GM12878 (cell line): ENCODE measurements at regions not wholly inside any gene's neighbourhood (a gene's known extent, or its start where the extent isn't known, plus 50 kb on each side); places are given as distances from the start of the nearest gene placed in this dataset.
"Not testable (repeated sequence)": the region's sequence is repeated elsewhere in the genome, so short reads cannot be mapped to it uniquely, and the experiment has no call there.

Source experiments
- ATAC-seq: fragments of 200-7000 bp; cut with Tn5 transposase; 3 replicates; pipeline ENCODE4 v1.9.1; 2020; ENCODE audit warnings: mild to moderate bottlenecking, moderate library complexity
- BruUV-seq: library from RNA; stranded (reverse); fragments of 400-500 nt; replicated peaks from 2 replicates; lab custom pipeline; 2021; lab: Mats Ljungman, UMichigan
- CTCF ChIA-PET: fragments of 300-600 bp; sonication (Branson Sonifier 250); formaldehyde crosslinking; extraction: SDS; loops from one replicate; lab custom pipeline; 2021; ENCODE audit warnings: inconsistent platforms; lab: Yijun Ruan, JAX
- POLR2A ChIA-PET: fragments of 350-600 bp; formaldehyde crosslinking; extraction: SDS; loops from one replicate; lab custom pipeline; 2021; ENCODE audit warnings: inconsistent platforms; lab: Charles Lee
- RAD21 ChIA-PET: fragments of 300-600 bp; sonication (Branson Sonifier 250); formaldehyde crosslinking; loops from one replicate; lab custom pipeline; 2023; ENCODE audit warnings: antibody characterized with exemption; ENCODE audit not compliant: unreplicated experiment; lab: Charles Lee
- SMC1A ChIA-PET: fragments of 300-600 bp; sonication (Branson Sonifier 250); formaldehyde crosslinking; loops from one replicate; lab custom pipeline; 2023; ENCODE audit not compliant: unreplicated experiment, uncharacterized antibody; lab: Charles Lee
- DNase-seq: peaks from one replicate; pipeline ENCODE4 v3.0.0-alpha.2; 2011; ENCODE audit warnings: low read depth, low spot score
- FAIRE-seq: peaks from 3 replicates; lab custom pipeline; 2011; peaks lifted over from hg19 to GRCh38; lab: Jason Lieb, UNC
- H2AFZ ChIP-seq: 2 replicates; pipeline ENCODE4 v1.6.0; 2011; ENCODE audit warnings: low read depth, low read length, control low read depth; ENCODE audit not compliant: control insufficient read depth
- H3K27ac ChIP-seq: 2 replicates; pipeline ENCODE4 v1.5.1; 2011; ENCODE audit warnings: control low read depth; ENCODE audit not compliant: control insufficient read depth, insufficient read depth
- H3K27me3 ChIP-seq, 2 experiments: replicated peaks in 1 of 2; 2 replicates each; pipeline versions ENCODE4 v1.6.0 to v1.6.1; 2011; ENCODE audit warnings: low read length in 1 of 2; ENCODE audit not compliant: control insufficient read depth in 2 of 2, insufficient read depth in 2 of 2
- H3K36me3 ChIP-seq, 2 experiments: 2 replicates each; pipeline ENCODE4 v1.5.1; 2011; ENCODE audit warnings: low read length in 1 of 2; ENCODE audit not compliant: control insufficient read depth in 2 of 2, insufficient read depth in 2 of 2
- H3K4me1 ChIP-seq: 2 replicates; pipeline ENCODE4 v1.6.1; 2011; ENCODE audit warnings: mild to moderate bottlenecking, low read length, moderate library complexity, mixed read lengths; ENCODE audit not compliant: control insufficient read depth, insufficient read depth
- H3K4me2 ChIP-seq: 2 replicates; pipeline ENCODE4 v1.6.0; 2011; ENCODE audit warnings: control low read depth; ENCODE audit not compliant: control insufficient read depth, insufficient read depth
- H3K4me3 ChIP-seq: fragments of 200-600 bp; sonication (generic); 2 replicates; pipeline ENCODE4 v1.5.1; 2016
- H3K79me2 ChIP-seq: 2 replicates; pipeline ENCODE4 v1.6.0; 2011; ENCODE audit warnings: low read length; ENCODE audit not compliant: control insufficient read depth, insufficient read depth
- H3K9ac ChIP-seq: 2 replicates; pipeline ENCODE4 v1.8.0; 2011; ENCODE audit warnings: low read length, control low read depth, mixed read lengths; ENCODE audit not compliant: control insufficient read depth, insufficient read depth
- H3K9me3 ChIP-seq: replicated peaks from 3 replicates; pipeline ENCODE4 v1.5.1; 2011; ENCODE audit warnings: mild to moderate bottlenecking, low read length; ENCODE audit not compliant: control insufficient read depth, insufficient read depth
- H4K20me1 ChIP-seq: 2 replicates; pipeline ENCODE4 v1.6.0; 2011; ENCODE audit not compliant: control insufficient read depth, insufficient read depth
- ASH2L ChIP-seq: fragments of 300-600, 200-600 bp; sonication (generic); IDR thresholded peaks from 2 replicates; pipeline ENCODE4 v1.6.1; 2017; ENCODE audit warnings: low read depth, mild to moderate bottlenecking, borderline replicate concordance
- NR2C2 ChIP-seq: IDR thresholded peaks from 2 replicates; pipeline ENCODE4 v1.6.1; 2011; ENCODE audit warnings: borderline replicate concordance, low read depth; ENCODE audit not compliant: control insufficient read depth, insufficient read length
- RUNX3 ChIP-seq: IDR thresholded peaks from 2 replicates; pipeline ENCODE4 v1.6.1; 2012; ENCODE audit warnings: low read length, inconsistent platforms
- USF1 ChIP-seq: IDR thresholded peaks from 2 replicates; pipeline ENCODE4 v1.6.1; 2011; ENCODE audit warnings: borderline replicate concordance, low read depth, mild to moderate bottlenecking, moderate library complexity, mixed read lengths, low read length; ENCODE audit not compliant: insufficient read depth; ENCODE audit errors: extremely low read length
- ZNF207 ChIP-seq: fragments of 450-650 bp; IDR thresholded peaks from 2 replicates; pipeline ENCODE4 v1.6.1; 2014; ENCODE audit warnings: antibody characterized with exemption, mild to moderate bottlenecking, borderline replicate concordance
- WGBS: methylation state at CpG from one replicate; pipeline ENCODE4 v1.1.6; 2016; ENCODE audit warnings: low lambda C conversion rate; ENCODE audit not compliant: insufficient replicate concordance, insufficient coverage; ENCODE audit errors: missing lambda C conversion rate; 5-methylcytosine and 5-hydroxymethylcytosine counted together
- in situ Hi-C: fragments of 300-500 bp; cut with MboI; formaldehyde crosslinking; loops from 9 replicates; pipeline ENCODE4 v1.14.3; 2018; ENCODE audit warnings: mixed read lengths
- intact Hi-C: fragments of 100-400 bp; cut with micrococcal nuclease; formaldehyde crosslinking; loops from one replicate; pipeline ENCODE4 v1.14.2; 2022; ENCODE audit not compliant: unreplicated experiment

GRCh38 chr2:177008662-177009061 is 203.9 kb upstream of the HNRNPA3 start:
- H3K4me2 ChIP-seq, H3K4me3 ChIP-seq, H3K79me2 ChIP-seq, H3K27ac ChIP-seq, DNase-seq, RAD21 ChIA-PET, H3K27me3 ChIP-seq, in situ Hi-C loops, intact Hi-C loops, H3K9me3 ChIP-seq, H3K4me1 ChIP-seq, BruUV-seq, FAIRE-seq, POLR2A ChIA-PET, H2AFZ ChIP-seq, ATAC-seq, H3K9ac ChIP-seq, H4K20me1 ChIP-seq, H3K36me3 ChIP-seq: not testable (repeated sequence)
- SMC1A ChIA-PET: interaction anchor here (0.8 to 2.5 kb wide), 6 partner anchors 9 to 105 kb away, joined by 3 to 5 read pairs (median 4); no protein-coding TSS in a partner anchor
- CTCF ChIA-PET: interaction anchor here (1.2 kb wide), 1 partner anchor 130 kb away, joined by 3 read pairs; no protein-coding TSS in a partner anchor
- WGBS: 36% methylated on average over 14 of the region's 17 CpGs

DNA sequence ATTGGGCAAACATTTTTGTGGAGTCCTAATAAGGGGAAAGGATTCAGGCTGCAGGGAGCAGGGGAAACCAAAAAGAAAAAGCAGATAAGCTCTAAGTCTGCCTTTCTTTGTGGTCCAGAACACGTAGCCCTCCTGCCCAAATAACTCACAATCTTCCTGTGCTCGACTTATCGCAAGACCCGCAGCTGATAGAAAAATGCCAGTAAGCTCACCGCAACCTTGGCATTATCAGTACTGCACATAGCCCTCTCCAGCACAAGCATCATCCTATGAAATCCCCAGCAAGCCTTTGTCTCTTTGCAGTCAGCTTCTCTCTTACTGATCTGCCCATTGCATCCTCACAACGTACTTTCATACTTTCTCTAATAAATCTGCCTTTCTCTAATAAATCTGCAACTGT is 202.4 kb upstream of the HNRNPA3 start:
- no peak for TF ChIP-seq ZNF207
- TF ChIP-seq ASH2L: no peak
- no peak for TF ChIP-seq USF1
- no peak for TF ChIP-seq RUNX3
- TF ChIP-seq NR2C2: no peak
- no TSS peak for BruUV-seq
- FAIRE-seq (no peak), ATAC-seq (no peak), DNase-seq (no peak)
- Histone ChIP-seq H4K20me1 (no peaks in the 10 kb centered on the region), H3K36me3 (no peaks in the 10 kb centered on the region), H3K79me2 (no peaks in the 10 kb centered on the region), H3K27ac (no peak overlapping the region), H3K4me2 (no peak overlapping the region), H3K9ac (no peak overlapping the region), H3K4me1 (no peaks in the 10 kb centered on the region), H2AFZ (no peak overlapping the region), H3K4me3 (no peak overlapping the region), H3K9me3 (no peaks in the 10 kb centered on the region; the same call in 2 of the 3 replicates), H3K27me3 (no peaks in the 10 kb centered on the region)
- in situ Hi-C loops: no loop called here
- ChIA-PET POLR2A (no interaction called here), SMC1A (no interaction called here), CTCF (no interaction called here), RAD21 (no interaction called here)
- WGBS: 85% methylated on average over 6 of the region's 6 CpGs
- intact Hi-C loops: no loop called here
